Posterior cingulate gyrus (tissue), 11 donors: ENCODE measurements at regions not wholly inside any gene's neighbourhood (a gene's known extent, or its start where the extent isn't known, plus 50 kb on each side); places are given as distances from the start of the nearest gene placed in this dataset.

Experiments
- DNase-seq, 10 donors: peaks; one replicate each; pipeline versions ENCODE4 v3.0.0 to v3.0.0-alpha.2; 2020 to 2021; ENCODE audit warnings: mixed read lengths in 3 of 10
- intact Hi-C: fragments of 100-400 bp; cut with DNase I; formaldehyde crosslinking; loops from one replicate; pipeline ENCODE4 v1.15.1; 2023

DNA sequence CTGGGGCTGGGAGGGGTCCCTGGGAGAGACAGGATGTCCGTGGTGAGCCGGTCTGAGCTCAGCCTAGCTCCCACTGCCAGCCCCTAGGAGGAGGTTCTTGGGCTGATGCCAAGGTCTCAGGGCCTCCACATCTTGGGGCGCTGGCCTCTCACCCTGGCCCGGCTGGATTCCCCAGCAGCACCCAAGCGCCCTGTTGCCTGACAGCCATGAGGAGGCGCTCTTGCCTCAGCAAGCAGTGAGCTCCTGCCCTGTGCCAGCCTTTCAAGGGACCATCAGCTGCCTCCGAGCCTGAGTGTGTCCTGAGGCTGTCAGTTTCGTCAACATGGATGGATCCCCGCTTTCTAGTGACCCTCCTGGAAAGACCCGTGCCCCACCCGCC is 234.9 kb upstream of the CIBAR2 start:
- peak in 1 of 10 donors; percentile 48 for DNase-seq

GRCh38 chr16:85348065-85348840 is 236.0 kb upstream of the CIBAR2 start:
- no peak for DNase-seq
- intact Hi-C loops = no loop called here

More for the DNA sequence above, 234.9 kb upstream of the CIBAR2 start:
- intact Hi-C loops = no loop called here

GRCh38 chr16:85348911-85349334 is 236.7 kb upstream of the CIBAR2 start:
- intact Hi-C loops = no loop called here
- DNase-seq = peak in 2 of 10 donors; percentile 25 to 34

GRCh38 chr16:85349365-85350145 is 237.3 kb upstream of the CIBAR2 start:
- DNase-seq = no peak
- intact Hi-C loops = no loop called here

- DNase-seq = no peak
Observed at GRCh38 chr16:85350146-85350728, 238.0 kb upstream of the CIBAR2 start.

GRCh38 chr16:85350973-85351372 is 238.7 kb upstream of the CIBAR2 start:
- peak; percentile 83 to 98 (median 90) for DNase-seq
- intact Hi-C loops = no loop called here

More at GRCh38 chr16:85350146-85350728, 238.0 kb upstream of the CIBAR2 start:
- intact Hi-C loops = no loop called here

DNA sequence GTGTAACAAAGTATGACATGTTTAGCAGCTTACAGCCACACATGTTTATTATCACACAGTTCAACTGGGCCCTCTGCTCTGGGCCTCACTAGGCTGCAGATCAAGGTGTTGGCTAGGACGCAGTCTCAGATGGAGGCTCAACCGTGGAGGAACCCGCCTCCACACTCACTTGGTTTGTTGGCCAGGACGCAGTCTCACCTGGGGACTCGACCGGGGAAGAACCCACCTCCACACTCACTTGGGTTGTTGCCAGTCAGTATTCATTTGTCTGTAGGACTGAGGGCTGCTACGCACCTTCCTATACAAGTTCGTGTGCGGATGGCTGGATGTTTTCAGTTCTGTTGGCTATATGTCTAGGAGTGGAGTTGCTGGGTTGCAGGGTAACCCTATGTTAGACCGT is 240.7 kb upstream of the CIBAR2 start:
- DNase-seq = no peak
- intact Hi-C loops = no loop called here

DNA sequence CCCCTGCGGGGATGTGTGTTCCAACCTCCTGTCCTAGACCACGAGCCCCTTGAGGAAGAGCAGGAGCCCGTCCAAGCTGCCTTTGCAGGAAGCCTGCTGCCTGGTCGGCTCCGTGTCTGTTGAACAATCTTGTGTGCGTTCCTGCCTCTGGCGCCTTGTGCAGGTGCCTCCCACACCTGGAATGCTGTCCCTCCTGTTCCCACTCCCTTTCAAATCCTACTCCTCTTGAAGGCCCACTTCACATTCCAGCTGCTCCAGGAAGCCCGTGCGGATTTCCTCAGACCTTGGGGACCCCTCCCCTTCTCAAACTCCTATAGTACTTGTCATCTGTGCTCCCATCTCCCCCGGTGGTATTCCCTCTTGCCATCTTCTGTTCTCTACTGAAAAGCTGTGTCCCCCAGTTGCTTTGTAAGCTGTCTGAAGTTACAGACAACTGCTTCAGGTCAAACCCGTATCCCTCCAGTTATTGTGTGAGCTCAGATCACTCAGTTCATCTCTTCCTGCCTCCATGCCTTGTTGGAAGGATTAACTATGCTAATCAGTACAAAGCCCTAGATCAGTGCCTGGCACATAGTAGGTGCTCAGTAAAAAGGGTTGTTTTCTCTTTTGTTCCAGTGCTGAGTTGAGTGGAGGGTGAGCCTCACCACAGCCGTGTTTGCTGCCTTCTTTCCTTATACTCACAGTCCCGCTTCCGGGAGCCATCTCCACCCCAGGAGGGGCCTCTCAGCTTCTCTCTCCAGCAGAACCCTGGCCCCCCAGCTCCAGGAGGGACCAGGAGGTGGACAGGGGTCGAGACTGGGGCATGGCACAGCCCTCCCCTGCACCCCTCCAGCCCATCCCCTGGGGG is 241.8 kb upstream of the CIBAR2 start:
- intact Hi-C loops = no loop called here
- no peak for DNase-seq

- intact Hi-C loops = no loop called here
- no peak for DNase-seq
Observed at GRCh38 chr16:85354686-85355514, 242.6 kb upstream of the CIBAR2 start.

DNA sequence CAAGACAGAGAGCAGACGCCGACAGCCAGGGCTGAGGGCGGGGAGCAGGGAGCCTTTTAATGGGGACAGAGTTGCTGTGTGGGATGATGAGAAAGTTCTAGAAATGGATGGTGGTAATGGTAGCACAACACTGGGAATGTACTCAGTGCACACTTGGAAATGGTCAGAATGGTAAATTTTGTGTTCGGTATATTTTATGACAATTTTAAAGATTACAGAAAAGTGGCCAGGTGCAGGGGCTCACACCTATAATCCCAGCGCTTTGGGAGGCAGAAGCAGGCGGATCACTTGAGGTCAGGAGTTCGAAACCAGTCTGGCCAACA is 243.2 kb upstream of the CIBAR2 start:
- intact Hi-C loops = no loop called here

DNA sequence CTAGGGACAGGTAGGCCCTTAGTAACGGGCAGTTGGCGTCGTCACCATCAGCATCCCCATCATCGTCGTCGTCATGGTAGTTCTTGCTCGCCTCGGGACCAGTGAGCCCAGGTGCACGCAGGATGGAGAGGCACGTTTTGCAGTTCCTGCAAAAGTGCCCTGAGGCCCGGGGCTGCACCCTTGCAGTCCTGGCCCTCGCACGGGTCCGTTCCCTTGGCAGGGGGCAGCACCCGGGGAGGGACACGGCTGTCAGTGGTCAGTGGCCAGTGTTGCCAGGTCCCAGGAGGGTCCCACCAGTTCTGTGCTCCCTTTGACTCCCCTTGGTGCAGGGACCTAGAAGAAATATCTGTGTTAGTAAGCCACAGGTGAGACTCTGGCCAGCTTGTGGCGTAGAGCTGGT is 243.9 kb upstream of the CIBAR2 start:
- intact Hi-C loops = no loop called here
- no peak for DNase-seq

More for the DNA sequence above, 243.2 kb upstream of the CIBAR2 start:
- no peak for DNase-seq

GRCh38 chr16:85357323-85357722 is 245.1 kb upstream of the CIBAR2 start:
- intact Hi-C loops = no loop called here
- no peak for DNase-seq

DNA sequence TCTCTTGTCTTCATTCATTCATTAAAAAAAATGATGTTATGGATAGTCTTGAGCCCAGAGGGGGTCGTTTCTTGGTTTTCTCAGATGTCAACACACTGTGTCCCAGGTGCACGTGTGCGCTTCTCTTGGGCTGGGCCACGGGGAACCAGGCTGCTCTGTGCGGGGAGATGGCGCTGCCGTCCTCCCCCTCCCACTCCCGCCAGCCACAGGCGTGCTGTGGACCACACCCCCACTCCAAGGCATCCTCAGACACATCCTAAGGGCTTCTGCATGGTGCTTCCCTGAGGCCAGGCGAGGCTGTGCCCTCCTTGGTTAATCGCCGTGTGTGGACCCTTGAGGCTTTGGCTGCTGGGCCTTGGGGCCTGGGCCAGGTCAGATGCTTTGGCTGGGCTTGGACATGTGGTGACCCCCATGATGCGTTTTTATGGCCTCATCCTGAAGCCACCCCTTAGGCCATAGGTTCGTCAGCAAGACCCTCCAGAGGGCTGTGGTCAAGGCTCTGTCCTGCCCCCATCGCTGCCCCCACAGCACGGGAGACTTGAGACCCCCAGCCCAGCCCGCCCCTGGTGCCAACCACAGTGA is 245.7 kb upstream of the CIBAR2 start:
- no peak for DNase-seq
- intact Hi-C loops = no loop called here

GRCh38 chr16:85358704-85359146 is 246.5 kb upstream of the CIBAR2 start:
- no peak for DNase-seq
- intact Hi-C loops = no loop called here

- DNase-seq = no peak
- intact Hi-C loops = no loop called here
Observed at GRCh38 chr16:85359147-85359822, 247.0 kb upstream of the CIBAR2 start.

GRCh38 chr16:85360323-85361277 is 248.3 kb upstream of the CIBAR2 start:
- intact Hi-C loops = no loop called here
- DNase-seq = no peak

DNA sequence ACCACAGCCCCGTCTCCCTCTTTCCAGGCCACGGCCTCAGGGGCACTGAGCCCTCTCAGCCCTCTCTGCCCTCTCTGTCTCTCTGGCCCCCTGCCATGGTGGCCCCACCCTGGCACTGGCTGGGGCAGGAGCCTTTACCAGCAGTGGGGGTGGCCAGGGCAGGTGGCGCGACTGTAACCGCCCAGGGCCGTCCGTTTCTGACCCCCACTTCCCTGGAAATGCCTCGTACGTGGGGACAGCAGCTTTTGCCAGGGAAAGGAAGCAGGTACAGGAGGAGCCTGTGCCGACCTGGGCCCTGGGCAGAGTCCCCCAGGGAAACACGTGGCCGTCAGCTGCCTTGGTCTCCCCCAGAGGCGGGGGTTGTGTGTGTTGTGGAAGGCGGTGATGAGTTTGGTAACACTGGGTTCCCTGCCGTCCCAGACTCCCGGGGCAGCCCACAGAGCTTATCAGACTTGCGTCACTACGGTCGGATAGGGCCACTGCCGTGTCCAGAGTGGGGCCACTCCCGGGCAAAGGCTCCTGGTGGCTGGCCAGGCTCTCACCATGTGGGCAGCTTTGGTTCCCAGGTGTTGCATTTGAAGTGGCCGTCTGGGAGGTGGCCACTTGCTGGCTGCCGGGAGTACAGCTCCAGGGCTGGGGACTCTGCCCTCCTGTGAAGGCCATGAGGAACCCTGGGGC is 249.3 kb upstream of the CIBAR2 start:
- DNase-seq = no peak
- intact Hi-C loops = no loop called here
